ENCODE measurements at regions not wholly inside any gene's neighbourhood (a gene's known extent, or its start where the extent isn't known, plus 50 kb on each side); places are given as distances from the start of the nearest gene placed in this dataset.

GRCh38 chr9:32251539-32251938 lies 132.9 kb upstream of the ACO1 start:
- no peak for TF ChIP-seq REST (IDR thresholded peaks at IDR 0.05; ENCODE audit: insufficient read depth in 1 of 2, low read depth in 2 of 2, low read length in 1 of 2)
- TF ChIP-seq, protein P1, sequence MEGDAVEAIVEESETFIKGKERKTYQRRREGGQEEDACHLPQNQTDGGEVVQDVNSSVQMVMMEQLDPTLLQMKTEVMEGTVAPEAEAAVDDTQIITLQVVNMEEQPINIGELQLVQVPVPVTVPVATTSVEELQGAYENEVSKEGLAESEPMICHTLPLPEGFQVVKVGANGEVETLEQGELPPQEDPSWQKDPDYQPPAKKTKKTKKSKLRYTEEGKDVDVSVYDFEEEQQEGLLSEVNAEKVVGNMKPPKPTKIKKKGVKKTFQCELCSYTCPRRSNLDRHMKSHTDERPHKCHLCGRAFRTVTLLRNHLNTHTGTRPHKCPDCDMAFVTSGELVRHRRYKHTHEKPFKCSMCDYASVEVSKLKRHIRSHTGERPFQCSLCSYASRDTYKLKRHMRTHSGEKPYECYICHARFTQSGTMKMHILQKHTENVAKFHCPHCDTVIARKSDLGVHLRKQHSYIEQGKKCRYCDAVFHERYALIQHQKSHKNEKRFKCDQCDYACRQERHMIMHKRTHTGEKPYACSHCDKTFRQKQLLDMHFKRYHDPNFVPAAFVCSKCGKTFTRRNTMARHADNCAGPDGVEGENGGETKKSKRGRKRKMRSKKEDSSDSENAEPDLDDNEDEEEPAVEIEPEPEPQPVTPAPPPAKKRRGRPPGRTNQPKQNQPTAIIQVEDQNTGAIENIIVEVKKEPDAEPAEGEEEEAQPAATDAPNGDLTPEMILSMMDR (IDR thresholded peaks at IDR 0.05): peak; percentile 78
- ChIA-PET POLR2A (no interaction called here), CTCF (interaction anchor here (1.5 kb wide), 1 partner anchor 444 kb away, joined by 4 read pairs; no protein-coding TSS in a partner anchor)
- intact Hi-C loops (cut with micrococcal nuclease; ENCODE audit: unreplicated experiment): loop anchor here (2.0 to 10.0 kb wide), 4 partner anchors 103 to 437 kb away; no protein-coding TSS in a partner anchor
- H3K36me3 ChIP-seq (ENCODE audit: control insufficient read depth, insufficient read depth, low read length): no peaks in the 10 kb centered on the region
- peak; percentile 87 for ATAC-seq
- H3K4me1 ChIP-seq (ENCODE audit: control insufficient read depth, insufficient read depth, low read length): no peaks in the 10 kb centered on the region
- H3K4me3 ChIP-seq (ENCODE audit: low read depth in 2 of 2, low read length in 2 of 2): no peak overlapping the region
- DNase-seq (ENCODE audit: low read depth, low spot score): no peak
- no peaks in the 10 kb centered on the region for H3K9me3 ChIP-seq (ENCODE audit: control insufficient read depth, insufficient read depth, low read depth, low read length)
- in situ Hi-C loops (cut with HindIII; ENCODE audit: low pct_unique_long_range_greater_than_20kb, low sequenced_read_pairs): no loop called here
- BruUV-seq (replicated peaks): no TSS peak
- H3K27me3 ChIP-seq (ENCODE audit: control insufficient read depth, insufficient read depth, low read length): no peaks in the 10 kb centered on the region
- H3K27ac ChIP-seq (ENCODE audit: low read length): no peak overlapping the region

GRCh38 chr9:32253731-32254130 lies 130.7 kb upstream of the ACO1 start:
- Histone ChIP-seq H3K27me3 (ENCODE audit: control insufficient read depth, insufficient read depth, low read length) (no peaks in the 10 kb centered on the region), H3K36me3 (ENCODE audit: control insufficient read depth, insufficient read depth, low read length) (no peaks in the 10 kb centered on the region), H3K4me1 (ENCODE audit: control insufficient read depth, insufficient read depth, low read length) (no peaks in the 10 kb centered on the region), H3K27ac (ENCODE audit: low read length) (no peak overlapping the region), H3K9me3 (ENCODE audit: control insufficient read depth, insufficient read depth, low read depth, low read length) (no peaks in the 10 kb centered on the region), H3K4me3 (ENCODE audit: low read depth in 2 of 2, low read length in 2 of 2) (no peak overlapping the region)
- ChIA-PET CTCF (no interaction called here), POLR2A (no interaction called here)
- BruUV-seq (replicated peaks): no TSS peak
- intact Hi-C loops (cut with micrococcal nuclease; ENCODE audit: unreplicated experiment): loop anchor here (10.0 kb wide), 3 partner anchors 209 to 439 kb away; no protein-coding TSS in a partner anchor
- ATAC-seq (no peak), DNase-seq (ENCODE audit: low read depth, low spot score) (no peak)
- in situ Hi-C loops (cut with HindIII; ENCODE audit: low pct_unique_long_range_greater_than_20kb, low sequenced_read_pairs): no loop called here
- no peak for TF ChIP-seq REST (IDR thresholded peaks at IDR 0.05; ENCODE audit: insufficient read depth in 1 of 2, low read depth in 2 of 2, low read length in 1 of 2)
- TF ChIP-seq POLR2AphosphoS5 (IDR thresholded peaks at IDR 0.05; ENCODE audit: low read depth, low read length): no peak
- TF ChIP-seq, protein P1 (IDR thresholded peaks at IDR 0.05): no peak
- no peak for TF ChIP-seq SIN3A (IDR thresholded peaks at IDR 0.05; ENCODE audit: borderline replicate concordance, insufficient read depth, low read depth, low read length)
- TF ChIP-seq TCF7L2 (IDR thresholded peaks at IDR 0.05; ENCODE audit: low read depth, low read length): no peak
